Lung (tissue), 11 donors: ENCODE measurements at regions not wholly inside any gene's neighbourhood (a gene's known extent, or its start where the extent isn't known, plus 50 kb on each side); places are given as distances from the start of the nearest gene placed in this dataset.
A peak's percentile ranks its signal among the peaks of the same experiment; 100 is the strongest.

Experiments
- ATAC-seq: fragments of 200-7000 bp; cut with Tn5 transposase; one replicate; pipeline ENCODE4 v1.9.1; 2020; ENCODE audit warnings: moderate number of reproducible peaks; ENCODE audit not compliant: insufficient read depth, low FRiP score
- DNase-seq, 3 donors: peaks; one replicate each; pipeline ENCODE4 v3.0.0-alpha.2; 2013 to 2017
- H3K27ac ChIP-seq, 2 donors: one replicate each; pipeline ENCODE4 v1.5.1; 2013; ENCODE audit warnings: mild to moderate bottlenecking in 2 of 2, moderate library complexity in 2 of 2, control low read depth in 1 of 2, inconsistent platforms in 1 of 2, low read depth in 1 of 2, low read length in 1 of 2
- H3K27me3 ChIP-seq, 3 donors: one replicate each; pipeline ENCODE4 v1.5.1; 2013; ENCODE audit warnings: low read length in 2 of 3; ENCODE audit not compliant: control insufficient read depth in 3 of 3, insufficient read depth in 3 of 3
- H3K36me3 ChIP-seq, 4 donors: one replicate each; pipeline ENCODE4 v1.5.1; 2013; ENCODE audit warnings: low read length in 4 of 4, mild to moderate bottlenecking in 1 of 4, moderate library complexity in 1 of 4; ENCODE audit not compliant: control insufficient read depth in 4 of 4, insufficient read depth in 4 of 4
- H3K4me1 ChIP-seq, 5 donors: one replicate each; pipeline ENCODE4 v1.5.1; 2013; ENCODE audit warnings: low read length in 5 of 5, mild to moderate bottlenecking in 2 of 5, moderate library complexity in 1 of 5; ENCODE audit not compliant: control insufficient read depth in 5 of 5, insufficient read depth in 5 of 5
- H3K4me3 ChIP-seq: one replicate; pipeline ENCODE4 v1.5.1; 2013; ENCODE audit warnings: mild to moderate bottlenecking, control low read depth, moderate library complexity
- H3K9ac ChIP-seq, 2 donors: one replicate each; pipeline ENCODE4 v1.5.1; 2013; ENCODE audit warnings: low read length in 2 of 2, control low read depth in 1 of 2; ENCODE audit not compliant: insufficient read depth in 1 of 2
- H3K9me3 ChIP-seq, 4 donors: one replicate each; pipeline ENCODE4 v1.5.1; 2013; ENCODE audit warnings: low read length in 3 of 4, mild to moderate bottlenecking in 1 of 4, moderate library complexity in 1 of 4; ENCODE audit not compliant: control insufficient read depth in 4 of 4, insufficient read depth in 3 of 4
- CTCF ChIP-seq: IDR thresholded peaks from 2 replicates; pipeline ENCODE4 v1.5.1; 2012; ENCODE audit warnings: mild to moderate bottlenecking; ENCODE audit errors: control extremely low read depth, extremely low read depth
- WGBS, 2 donors: extraction: QIAGEN DNeasy Blood & Tissue Kit; methylation state at CpG; one replicate each; pipeline ENCODE4 v1.1.7; 2013; 5-methylcytosine and 5-hydroxymethylcytosine counted together
- donor health status: control.
- donor health status: control.
- donor health status: Bipolar disorder and iron deficiency.
- donor health status: healthy.
- donor health status: DM: yes; HTN: yes; CAD: no.

- Histone ChIP-seq H3K27ac (no peak overlapping the region), H3K9me3 (peaks cover 0 to 2% (median 0%) of the 10 kb centered on the region in 4 donors), H3K9ac (no peak overlapping the region), H3K27me3 (no peaks in the 10 kb centered on the region), H3K4me3 (no peak overlapping the region), H3K36me3 (no peaks in the 10 kb centered on the region), H3K4me1 (no peaks in the 10 kb centered on the region)
- TF ChIP-seq CTCF, result no peak
- WGBS, 2 donors, result 85 to 90% methylated on average over 3 of the region's 3 CpGs
- no peak for ATAC-seq
- no peak for DNase-seq
Measured at GRCh38 chr7:68444956-68445355, 1153.3 kb upstream of the AUTS2 start.

DNA sequence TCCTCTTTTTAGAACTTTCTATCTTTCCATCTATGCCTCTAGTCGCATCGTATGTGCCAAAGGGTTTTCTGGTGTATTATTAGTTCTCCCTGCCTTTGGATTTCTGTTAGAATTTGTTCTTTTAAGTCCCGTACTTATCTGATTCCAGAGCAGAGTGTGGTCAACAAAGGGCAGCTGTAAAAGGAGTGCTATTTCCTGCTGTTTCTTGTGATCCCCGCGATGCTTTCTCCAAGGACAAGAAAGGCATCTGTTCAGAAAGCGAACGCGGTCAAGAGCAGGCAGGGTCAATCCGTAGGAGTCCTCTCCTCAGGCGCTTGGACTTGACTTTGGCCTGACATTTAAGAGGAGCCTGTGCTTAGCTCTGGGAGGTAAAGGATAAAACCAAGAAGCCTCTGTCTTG is 1152.1 kb upstream of the AUTS2 start:
- H3K4me3 ChIP-seq, result no peak overlapping the region
- no peak overlapping the region for H3K9ac ChIP-seq
- no peaks in the 10 kb centered on the region for H3K4me1 ChIP-seq
- ATAC-seq (no peak), DNase-seq (peak; percentile 27 to 87 (median 65))
- H3K9me3 ChIP-seq, result no peaks in the 10 kb centered on the region
- no peaks in the 10 kb centered on the region for H3K36me3 ChIP-seq
- H3K27ac ChIP-seq, result no peak overlapping the region
- no peak for TF ChIP-seq CTCF
- 48% methylated on average over 10 of the region's 10 CpGs for WGBS, 2 donors
- no peaks in the 10 kb centered on the region for H3K27me3 ChIP-seq

GRCh38 chr7:68449099-68449498 is 1149.2 kb upstream of the AUTS2 start:
- ATAC-seq (no peak), DNase-seq (no peak)
- no peak overlapping the region for H3K27ac ChIP-seq
- H3K4me1 ChIP-seq, result no peaks in the 10 kb centered on the region
- H3K36me3 ChIP-seq, result no peaks in the 10 kb centered on the region
- TF ChIP-seq CTCF, result no peak
- H3K9ac ChIP-seq, result no peak overlapping the region
- no peak overlapping the region for H3K4me3 ChIP-seq
- no peaks in the 10 kb centered on the region for H3K27me3 ChIP-seq
- H3K9me3 ChIP-seq, result no peaks in the 10 kb centered on the region
- WGBS, 2 donors, result 93 to 98% methylated on average over 1 to 2 of the region's 2 CpGs

- WGBS, 2 donors, result 83 to 84% methylated on average over 5 of the region's 5 CpGs
- Histone ChIP-seq H3K27me3 (no peaks in the 10 kb centered on the region), H3K4me3 (no peak overlapping the region), H3K4me1 (no peaks in the 10 kb centered on the region), H3K9ac (no peak overlapping the region), H3K36me3 (no peaks in the 10 kb centered on the region), H3K9me3 (no peaks in the 10 kb centered on the region), H3K27ac (no peak overlapping the region)
- no peak for DNase-seq
- ATAC-seq, result no peak
- no peak for TF ChIP-seq CTCF
Measured at GRCh38 chr7:68449816-68450215, 1148.5 kb upstream of the AUTS2 start.
